Cardiac septum (tissue), 1 donor: ENCODE measurements at regions not wholly inside any gene's neighbourhood (a gene's known extent, or its start where the extent isn't known, plus 50 kb on each side); places are given as distances from the start of the nearest gene placed in this dataset.
"Not testable (repeated sequence)": the region's sequence is repeated elsewhere in the genome, so short reads cannot be mapped to it uniquely, and the experiment has no call there.

Source experiments
- DNase-seq: peaks from one replicate; pipeline ENCODE4 v3.0.0-alpha.2; 2020; ENCODE audit warnings: low spot score
- intact Hi-C: fragments of 100-400 bp; cut with DNase I; formaldehyde crosslinking; loops from one replicate; pipeline ENCODE4 v1.14.0; 2022
- donor health status: DM: no; HTN: no; CAD: no.

GRCh38 chr9:62869061-62869460, 1679.2 kb downstream of the SPATA31A7 start:
- DNase-seq, intact Hi-C loops: not testable (repeated sequence)

- DNase-seq, intact Hi-C loops: not testable (repeated sequence)
Measured at GRCh38 chr9:62871765-62872164, 1681.9 kb downstream of the SPATA31A7 start.

GRCh38 chr9:62874213-62874612, 1684.4 kb downstream of the SPATA31A7 start:
- DNase-seq, intact Hi-C loops: not testable (repeated sequence)

- intact Hi-C loops, result not testable (repeated sequence)
Measured at GRCh38 chr9:62874745-62875599, 1685.1 kb downstream of the SPATA31A7 start.

DNA sequence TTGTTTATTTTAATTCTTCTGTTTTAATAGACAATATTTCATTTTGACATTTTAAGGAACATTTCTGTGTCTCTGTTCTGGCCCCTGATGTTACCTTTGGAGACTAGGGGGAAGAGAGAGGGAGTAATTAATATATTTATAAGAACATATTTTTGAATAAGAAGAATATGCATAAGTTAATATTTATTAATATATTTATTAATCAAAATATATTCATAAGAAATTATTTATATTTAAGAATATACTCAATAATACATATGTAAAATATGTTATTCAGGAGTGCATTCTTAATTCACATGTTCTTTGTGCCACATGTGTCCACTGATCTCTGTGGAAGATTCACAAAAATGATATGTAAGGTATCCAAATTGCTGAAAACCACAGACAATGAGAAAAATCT, 1687.7 kb downstream of the SPATA31A7 start:
- not testable (repeated sequence) for DNase-seq

More at GRCh38 chr9:62874745-62875599, 1685.1 kb downstream of the SPATA31A7 start:
- not testable (repeated sequence) for DNase-seq

GRCh38 chr9:62877987-62878386, 1688.2 kb downstream of the SPATA31A7 start:
- DNase-seq, intact Hi-C loops: not testable (repeated sequence)

More for the DNA sequence above, 1687.7 kb downstream of the SPATA31A7 start:
- intact Hi-C loops, result not testable (repeated sequence)

DNA sequence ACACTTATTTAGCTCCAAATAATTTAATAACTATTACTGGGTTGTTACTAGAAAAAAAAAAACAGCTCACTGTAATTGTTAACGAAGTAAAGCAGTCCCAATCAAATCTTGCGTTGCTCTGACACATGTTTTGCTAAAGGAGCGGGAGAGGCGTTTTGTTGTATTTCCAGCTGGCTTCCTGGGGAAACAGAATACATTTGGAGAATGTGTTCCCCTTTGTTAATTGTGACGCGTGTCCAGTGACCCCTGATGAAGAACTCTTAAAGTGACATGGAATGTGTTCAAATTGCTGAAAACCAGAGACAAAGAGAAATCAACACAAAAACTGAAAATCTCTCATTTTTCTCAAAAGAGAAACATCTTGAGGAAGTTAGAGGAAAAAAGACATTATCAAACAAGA, 1690.6 kb downstream of the SPATA31A7 start:
- DNase-seq, intact Hi-C loops: not testable (repeated sequence)

DNA sequence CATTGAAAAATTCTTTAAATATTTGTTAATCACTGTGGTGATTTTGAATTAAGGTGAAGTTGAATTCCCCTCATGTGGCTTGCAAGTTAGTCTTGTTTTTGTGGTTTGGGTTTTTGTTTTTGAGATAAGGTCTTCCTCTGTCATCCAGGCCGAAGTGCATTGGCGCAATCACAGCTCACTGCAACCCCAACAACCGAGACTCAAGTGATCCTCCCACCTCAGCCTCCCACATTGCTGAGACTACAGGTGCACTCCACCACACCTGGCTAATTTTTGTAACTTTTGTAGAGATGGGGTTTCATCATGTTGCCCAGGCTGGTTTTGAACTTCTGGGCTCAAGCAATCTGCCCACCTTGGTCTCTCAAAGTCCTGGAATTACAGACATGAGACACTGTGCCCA, 1691.1 kb downstream of the SPATA31A7 start:
- intact Hi-C loops, DNase-seq: not testable (repeated sequence)

DNA sequence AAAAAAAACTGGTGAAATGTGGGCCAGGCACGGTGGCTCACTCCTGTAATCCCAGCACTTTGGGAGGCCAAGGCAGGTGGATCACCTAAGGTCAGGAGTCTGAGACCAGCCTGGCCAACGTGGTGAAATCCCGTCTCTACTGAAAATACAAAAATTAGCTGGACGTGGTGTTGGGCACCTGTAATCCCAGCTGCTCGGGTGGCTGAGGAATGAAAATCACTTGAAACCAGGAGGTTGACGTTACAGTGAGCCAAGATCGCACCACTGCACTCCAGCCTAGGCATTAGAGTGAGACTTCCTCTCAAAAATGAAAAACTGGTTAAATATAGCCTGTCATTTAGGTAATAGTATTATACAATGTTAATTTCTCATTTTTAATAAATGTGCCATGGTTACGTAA, 1692.0 kb downstream of the SPATA31A7 start:
- DNase-seq, intact Hi-C loops: not testable (repeated sequence)

DNA sequence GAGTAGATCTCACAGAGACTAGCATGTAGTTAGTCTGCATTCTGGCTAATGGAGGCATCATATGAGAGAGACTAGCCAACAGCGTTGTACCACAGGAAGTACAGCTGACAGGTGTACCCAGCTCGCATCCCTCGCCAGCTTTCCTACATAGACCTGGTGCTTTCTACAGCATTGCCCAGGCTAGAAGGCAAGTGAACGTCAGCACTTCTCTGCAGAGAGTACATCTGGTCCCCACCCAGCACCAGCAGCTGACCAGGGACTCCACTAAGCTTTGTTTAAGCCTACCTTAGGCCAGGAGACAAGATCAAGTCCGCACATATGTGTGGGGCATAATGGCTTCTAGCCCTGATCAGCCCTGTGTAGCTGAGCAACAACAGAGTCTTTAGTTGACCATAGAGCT, 1692.9 kb downstream of the SPATA31A7 start:
- intact Hi-C loops, DNase-seq: not testable (repeated sequence)

DNA sequence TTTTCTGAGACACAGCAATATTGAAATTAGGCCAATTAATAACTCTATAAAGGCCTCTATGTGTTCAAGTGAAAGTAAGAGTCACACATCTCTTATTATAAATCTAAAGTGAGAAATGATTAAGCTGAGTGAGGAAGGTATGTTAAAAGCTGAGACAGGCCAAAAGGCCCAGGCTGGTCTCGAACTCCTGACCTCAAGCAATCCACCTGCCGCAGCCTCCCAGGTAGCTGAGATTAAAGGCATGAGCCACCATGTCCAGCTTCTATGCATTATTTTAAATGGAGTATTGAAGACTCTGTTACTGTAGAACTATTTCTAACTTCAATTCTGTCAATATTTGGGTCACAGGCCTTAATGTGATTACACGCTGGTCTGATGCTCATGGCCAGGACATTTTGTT, 1706.9 kb downstream of the SPATA31A7 start:
- DNase-seq, result peak; percentile 60
- intact Hi-C loops, result not testable (repeated sequence)

DNA sequence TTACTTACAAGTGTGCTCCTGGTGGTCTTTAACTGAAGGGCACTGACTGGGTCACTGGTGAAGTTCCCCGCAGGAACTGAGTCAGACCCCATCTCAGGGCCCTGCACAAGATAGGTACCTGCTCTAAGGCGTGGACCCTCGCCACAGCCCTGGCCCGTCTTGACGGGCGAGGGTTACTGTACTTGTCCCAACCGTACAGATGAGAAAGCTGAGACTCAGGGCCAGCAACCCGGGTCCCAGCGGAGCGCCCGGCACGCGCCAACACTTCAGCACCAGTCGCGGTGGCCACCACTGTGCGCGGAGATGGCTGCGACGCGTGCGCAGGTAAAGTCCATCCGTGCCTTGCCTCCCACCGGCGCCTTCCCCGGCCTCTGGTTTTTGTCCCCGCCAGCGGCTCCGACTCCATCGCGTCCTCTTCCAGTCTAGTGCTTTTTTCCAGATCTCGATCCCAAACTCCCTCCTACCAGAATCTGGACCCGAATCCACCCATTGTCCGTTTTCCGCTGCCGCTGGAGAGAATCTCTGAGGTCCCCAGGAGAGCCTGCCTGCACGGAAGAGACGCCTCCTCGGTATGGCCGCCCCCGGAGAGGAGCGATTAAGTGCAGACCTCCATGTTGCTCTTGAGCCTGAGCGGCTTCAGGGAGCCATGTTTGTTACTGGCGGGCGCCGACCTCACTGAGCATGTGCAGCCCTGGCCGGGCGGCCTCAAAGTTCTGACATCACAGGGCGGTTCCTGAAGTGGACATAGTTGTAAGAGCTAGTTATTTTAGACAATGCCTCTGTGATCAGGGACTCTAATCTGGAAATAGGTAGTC, 1707.8 kb downstream of the SPATA31A7 start:
- peak; percentile 80 for DNase-seq
- intact Hi-C loops, result not testable (repeated sequence)

- DNase-seq, intact Hi-C loops: not testable (repeated sequence)
Measured at GRCh38 chr9:62899666-62900065, 1709.8 kb downstream of the SPATA31A7 start.

DNA sequence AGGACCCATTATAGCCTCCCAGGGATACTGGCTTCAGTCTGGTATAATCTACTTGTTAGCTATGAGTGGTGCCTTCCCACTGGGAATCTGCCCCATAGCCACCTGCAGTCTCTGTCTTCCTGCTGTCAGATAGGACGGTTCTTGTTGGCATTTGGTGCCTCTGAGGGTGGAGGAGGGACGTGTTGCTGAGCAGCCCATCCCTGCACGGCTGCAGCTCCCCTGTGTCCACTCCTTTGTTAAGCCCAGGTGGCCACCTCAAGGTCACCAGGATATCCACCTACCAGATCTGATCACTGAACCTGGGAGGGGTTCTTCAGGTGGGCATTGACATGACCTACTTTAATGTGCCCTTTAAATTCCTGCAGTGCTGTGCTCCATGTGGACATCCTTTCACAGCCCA, 1714.2 kb downstream of the SPATA31A7 start:
- intact Hi-C loops, result not testable (repeated sequence)
- DNase-seq, result peak; percentile 74

DNA sequence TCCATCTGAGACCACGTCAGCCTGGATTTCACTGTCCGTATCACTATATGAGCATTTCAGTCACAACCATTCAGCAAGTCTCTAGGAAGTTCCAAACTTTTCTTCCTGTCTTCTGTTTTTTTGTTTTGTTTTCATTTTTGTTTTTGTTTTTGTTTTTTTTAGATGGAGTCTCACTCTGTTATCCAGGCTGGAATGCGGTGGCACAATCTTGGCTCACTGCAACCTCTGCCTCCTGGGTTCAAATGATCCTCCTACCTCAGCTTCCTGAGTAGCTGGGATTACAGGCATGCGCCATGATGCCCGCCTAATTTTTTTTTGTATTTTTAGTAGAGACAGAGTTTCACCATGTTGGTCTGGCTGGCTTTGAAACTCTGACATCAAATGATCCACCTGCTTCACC, 1715.9 kb downstream of the SPATA31A7 start:
- intact Hi-C loops, DNase-seq: not testable (repeated sequence)

DNA sequence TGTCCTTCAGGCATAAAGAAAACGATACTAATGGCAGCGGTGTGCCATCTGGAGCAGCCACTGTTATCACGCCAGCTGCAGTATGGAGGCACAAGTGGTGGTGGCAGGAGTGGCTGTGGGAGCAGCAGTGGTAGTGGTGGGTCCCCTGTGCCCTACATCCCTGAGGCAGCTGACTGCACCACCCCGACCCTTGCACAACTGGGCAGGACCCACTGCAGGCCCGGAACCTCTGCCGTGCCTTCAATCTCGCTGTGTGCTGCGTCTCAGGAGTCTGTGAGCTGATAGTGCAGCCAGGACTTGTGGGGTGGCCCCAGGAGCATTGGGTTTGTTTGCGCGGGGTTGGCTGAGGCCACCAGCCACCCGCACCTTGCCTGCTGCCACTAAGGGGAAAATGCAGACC, 1718.0 kb downstream of the SPATA31A7 start:
- DNase-seq, intact Hi-C loops: not testable (repeated sequence)

DNA sequence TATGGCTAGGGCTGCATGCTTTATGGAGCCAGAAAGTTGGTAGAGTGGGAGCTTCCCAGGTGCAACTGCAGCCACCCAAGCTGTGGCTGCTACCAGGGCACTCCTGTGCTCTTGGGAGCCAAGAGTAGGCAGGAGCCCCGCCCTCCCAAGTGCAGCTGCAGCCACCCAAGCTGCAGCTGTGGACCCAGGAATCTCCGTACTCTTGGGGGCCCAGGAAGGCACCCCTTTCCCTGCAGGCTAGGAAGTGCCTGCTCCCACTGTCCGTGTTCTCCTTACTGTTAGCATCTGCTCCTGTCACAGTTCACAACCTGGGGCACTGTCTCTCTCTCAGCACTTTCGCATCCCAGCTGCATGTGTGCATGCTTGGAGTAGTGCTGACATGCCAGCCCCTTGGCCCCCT, 1718.4 kb downstream of the SPATA31A7 start:
- peak; percentile 58 for DNase-seq
- intact Hi-C loops, result not testable (repeated sequence)

- peak; percentile 70 for DNase-seq
- intact Hi-C loops, result not testable (repeated sequence)
Measured at GRCh38 chr9:62909447-62909846, 1719.6 kb downstream of the SPATA31A7 start.

GRCh38 chr9:62912278-62912677, 1722.4 kb downstream of the SPATA31A7 start:
- intact Hi-C loops, result not testable (repeated sequence)
- peak; percentile 71 for DNase-seq

DNA sequence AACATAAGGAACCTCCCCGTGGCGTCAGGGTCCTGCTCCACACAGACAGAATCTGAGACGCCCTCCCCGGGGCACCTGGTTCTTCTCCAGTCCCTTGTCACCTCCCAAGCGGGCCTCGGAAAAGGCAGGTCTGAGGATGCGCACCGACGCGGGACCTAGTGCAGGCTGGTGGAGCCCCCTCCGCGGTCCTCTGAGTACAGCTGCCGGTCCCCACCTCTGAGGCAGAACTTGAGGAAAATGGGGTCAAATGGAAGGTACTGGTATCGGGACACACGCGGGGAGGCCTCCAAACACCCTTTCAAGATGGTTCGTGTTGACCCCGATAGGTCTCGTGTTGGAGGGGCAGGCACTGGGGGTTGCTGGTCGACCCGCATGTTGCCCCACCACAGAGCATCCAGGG, 1725.3 kb downstream of the SPATA31A7 start:
- peak; percentile 6 for DNase-seq

More for the DNA sequence above, 1725.3 kb downstream of the SPATA31A7 start:
- intact Hi-C loops, result not testable (repeated sequence)
